Fibroblast of pulmonary artery (primary cell): ENCODE measurements at regions not wholly inside any gene's neighbourhood (a gene's known extent, or its start where the extent isn't known, plus 50 kb on each side); places are given as distances from the start of the nearest gene placed in this dataset.
A peak's percentile ranks its signal among the peaks of the same experiment; 100 is the strongest.
"Not testable (repeated sequence)": the region's sequence is repeated elsewhere in the genome, so short reads cannot be mapped to it uniquely, and the experiment has no call there.

Experiments
- DNase-seq: peaks from one replicate; pipeline ENCODE4 v3.0.0-alpha.2; 2010; ENCODE audit warnings: low read depth
- H3K4me3 ChIP-seq: replicated peaks from 2 replicates; pipeline ENCODE4 v1.5.1; 2011; ENCODE audit warnings: low read depth, mild to moderate bottlenecking, control low read depth, low read length, moderate library complexity
- CTCF ChIP-seq: IDR thresholded peaks from 2 replicates; pipeline ENCODE4 v1.5.1; 2011; ENCODE audit warnings: mild to moderate bottlenecking, control low read depth, low read length, inconsistent platforms; ENCODE audit errors: missing control alignments

- not testable (repeated sequence) for DNase-seq, H3K4me3 ChIP-seq
Measured at GRCh38 chr1:807699-808390, 115.9 kb upstream of the SAMD11 start.

- not testable (repeated sequence) for H3K4me3 ChIP-seq, DNase-seq
Measured at GRCh38 chr1:810949-811348, 112.8 kb upstream of the SAMD11 start.

- DNase-seq, H3K4me3 ChIP-seq: not testable (repeated sequence)
Measured at GRCh38 chr1:812535-813127, 111.1 kb upstream of the SAMD11 start.

- H3K4me3 ChIP-seq, DNase-seq: not testable (repeated sequence)
Measured at GRCh38 chr1:814543-814942, 109.2 kb upstream of the SAMD11 start.

GRCh38 chr1:815147-815922 is 108.4 kb upstream of the SAMD11 start:
- not testable (repeated sequence) for DNase-seq, H3K4me3 ChIP-seq

GRCh38 chr1:817071-817599 is 106.6 kb upstream of the SAMD11 start:
- peak; percentile 79 for DNase-seq
- H3K4me3 ChIP-seq: not testable (repeated sequence)

GRCh38 chr1:817658-818617 is 105.8 kb upstream of the SAMD11 start:
- not testable (repeated sequence) for H3K4me3 ChIP-seq, DNase-seq

GRCh38 chr1:818618-819291 is 105.0 kb upstream of the SAMD11 start:
- no peak for TF ChIP-seq CTCF
- no peak overlapping the region for H3K4me3 ChIP-seq
- DNase-seq: no peak

- no peak for TF ChIP-seq CTCF
- DNase-seq: no peak
Measured at GRCh38 chr1:820962-821361, 102.8 kb upstream of the SAMD11 start.

GRCh38 chr1:826808-827207 is 96.9 kb upstream of the SAMD11 start:
- H3K4me3 ChIP-seq: peak overlapping the region; percentile 66
- not testable (repeated sequence) for DNase-seq

More at GRCh38 chr1:820962-821361, 102.8 kb upstream of the SAMD11 start:
- no peak overlapping the region for H3K4me3 ChIP-seq

GRCh38 chr1:827211-828063 is 96.3 kb upstream of the SAMD11 start:
- H3K4me3 ChIP-seq: peak overlapping the region; percentile 66
- peak; percentile 83 for DNase-seq

GRCh38 chr1:829324-829723 is 94.4 kb upstream of the SAMD11 start:
- DNase-seq, H3K4me3 ChIP-seq: not testable (repeated sequence)

- not testable (repeated sequence) for DNase-seq, H3K4me3 ChIP-seq
Measured at GRCh38 chr1:829932-830331, 93.8 kb upstream of the SAMD11 start.

GRCh38 chr1:830750-831149 is 93.0 kb upstream of the SAMD11 start:
- H3K4me3 ChIP-seq, DNase-seq: not testable (repeated sequence)
